ENCODE measurements at regions not wholly inside any gene's neighbourhood (a gene's known extent, or its start where the extent isn't known, plus 50 kb on each side); places are given as distances from the start of the nearest gene placed in this dataset.

GRCh38 chr13:78979349-78979748, 320.4 kb upstream of the OBI1 start:
- no peak for DNase-seq (ENCODE audit: low read depth)

GRCh38 chr13:78978381-78978998, 319.5 kb upstream of the OBI1 start:
- no peak for DNase-seq (ENCODE audit: low read depth)

- DNase-seq (ENCODE audit: low read depth), result no peak
These were observed 318.4 kb upstream of the OBI1 start for GRCh38 chr13:78977311-78977710.

GRCh38 chr13:78976696-78977095, 317.7 kb upstream of the OBI1 start:
- no peak for DNase-seq (ENCODE audit: low read depth)

GRCh38 chr13:78972561-78972960, 313.6 kb upstream of the OBI1 start:
- DNase-seq (ENCODE audit: low read depth), result no peak

GRCh38 chr13:78971355-78972025, 312.5 kb upstream of the OBI1 start:
- DNase-seq (ENCODE audit: low read depth), result no peak

- DNase-seq (ENCODE audit: low read depth), result no peak
These were observed 301.9 kb upstream of the OBI1 start for GRCh38 chr13:78960881-78961280.

GRCh38 chr13:78958006-78958405, 299.1 kb upstream of the OBI1 start:
- no peak for DNase-seq (ENCODE audit: low read depth)

- DNase-seq (ENCODE audit: low read depth), result no peak
These were observed 281.6 kb upstream of the OBI1 start for GRCh38 chr13:78940455-78941130.

- no peak for DNase-seq (ENCODE audit: low read depth)
These were observed 275.4 kb upstream of the OBI1 start for GRCh38 chr13:78934336-78934735.

GRCh38 chr13:78915015-78915414, 256.1 kb upstream of the OBI1 start:
- DNase-seq (ENCODE audit: low read depth), result no peak

GRCh38 chr13:78913656-78914055, 254.7 kb upstream of the OBI1 start:
- no peak for DNase-seq (ENCODE audit: low read depth)

GRCh38 chr13:78910147-78910546, 251.2 kb upstream of the OBI1 start:
- DNase-seq (ENCODE audit: low read depth), result no peak

- DNase-seq (ENCODE audit: low read depth), result no peak
These were observed 250.3 kb upstream of the OBI1 start for GRCh38 chr13:78909276-78909675.

GRCh38 chr13:78907006-78907405, 248.1 kb upstream of the OBI1 start:
- no peak for DNase-seq (ENCODE audit: low read depth)

- no peak for DNase-seq (ENCODE audit: low read depth)
These were observed 238.2 kb upstream of the OBI1 start for GRCh38 chr13:78897200-78897599.

GRCh38 chr13:78884571-78884970, 225.6 kb upstream of the OBI1 start:
- no peak for DNase-seq (ENCODE audit: low read depth)

GRCh38 chr13:78881751-78882150, 222.8 kb upstream of the OBI1 start:
- no peak for DNase-seq (ENCODE audit: low read depth)

- DNase-seq (ENCODE audit: low read depth), result no peak
These were observed 222.1 kb upstream of the OBI1 start for GRCh38 chr13:78881054-78881453.

- no peak for DNase-seq (ENCODE audit: low read depth)
These were observed 218.1 kb upstream of the OBI1 start for GRCh38 chr13:78876915-78877549.

GRCh38 chr13:78875792-78876580, 217.0 kb upstream of the OBI1 start:
- peak; percentile 2 for DNase-seq (ENCODE audit: low read depth)

- no peak for DNase-seq (ENCODE audit: low read depth)
These were observed 210.0 kb upstream of the OBI1 start for GRCh38 chr13:78868991-78869390.
